ENCODE measurements at regions not wholly inside any gene's neighbourhood (a gene's known extent, or its start where the extent isn't known, plus 50 kb on each side); places are given as distances from the start of the nearest gene placed in this dataset.
"Not testable (repeated sequence)": the region's sequence is repeated elsewhere in the genome, so short reads cannot be mapped to it uniquely, and the experiment has no call there.

GRCh38 chr2:23050388-23050787 lies 334.6 kb upstream of the KLHL29 start:
- no peak for TF ChIP-seq CTCF (IDR thresholded peaks at IDR 0.05; ENCODE audit: low read depth, low read length)
- no peak overlapping the region for H3K4me3 ChIP-seq (ENCODE audit: low read depth, low read length)

DNA sequence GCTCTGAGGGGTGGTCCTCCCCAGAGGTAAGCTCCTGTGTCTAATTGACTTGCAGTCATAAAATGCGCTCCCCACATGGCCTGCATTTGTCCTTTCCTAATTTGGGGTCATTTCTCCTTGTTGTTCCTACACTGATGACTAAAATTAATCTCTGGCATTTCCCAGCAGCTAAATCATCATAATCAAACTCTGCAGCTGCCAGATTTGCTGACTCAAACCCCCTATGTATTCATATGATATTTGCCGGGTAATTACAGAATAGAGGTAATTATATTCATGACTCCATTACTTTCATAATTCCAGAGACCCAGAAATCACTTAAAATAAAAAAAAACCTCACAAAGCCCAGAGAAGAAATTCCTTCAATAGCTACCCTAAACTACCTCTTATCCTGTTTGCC lies 331.4 kb upstream of the KLHL29 start:
- no peak overlapping the region for H3K4me3 ChIP-seq (ENCODE audit: low read depth, low read length)
- TF ChIP-seq CTCF (IDR thresholded peaks at IDR 0.05; ENCODE audit: low read depth, low read length) = no peak

- H3K4me3 ChIP-seq (ENCODE audit: low read depth, low read length) = no peak overlapping the region
- TF ChIP-seq CTCF (IDR thresholded peaks at IDR 0.05; ENCODE audit: low read depth, low read length) = no peak
Measured at GRCh38 chr2:23055251-23055650, 329.7 kb upstream of the KLHL29 start.

DNA sequence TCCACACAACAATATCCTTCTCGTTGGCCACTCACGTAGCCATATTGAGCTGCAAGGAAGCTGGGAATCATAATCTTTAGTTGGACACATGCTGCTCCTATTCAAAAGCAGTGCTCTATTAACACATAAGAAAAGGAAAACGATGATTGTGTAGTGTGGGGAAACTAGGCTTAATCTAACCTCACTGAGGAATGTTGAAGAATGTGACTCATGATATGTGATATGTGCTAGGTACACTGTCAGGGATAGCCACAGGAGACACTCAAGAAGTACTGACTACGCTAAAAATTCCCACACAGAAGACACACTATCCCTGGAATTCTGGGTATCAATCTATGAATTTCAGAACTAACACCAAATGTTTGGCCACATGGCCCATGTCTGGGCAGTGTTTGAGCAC lies 328.1 kb upstream of the KLHL29 start:
- H3K4me3 ChIP-seq (ENCODE audit: low read depth, low read length) = not testable (repeated sequence)

DNA sequence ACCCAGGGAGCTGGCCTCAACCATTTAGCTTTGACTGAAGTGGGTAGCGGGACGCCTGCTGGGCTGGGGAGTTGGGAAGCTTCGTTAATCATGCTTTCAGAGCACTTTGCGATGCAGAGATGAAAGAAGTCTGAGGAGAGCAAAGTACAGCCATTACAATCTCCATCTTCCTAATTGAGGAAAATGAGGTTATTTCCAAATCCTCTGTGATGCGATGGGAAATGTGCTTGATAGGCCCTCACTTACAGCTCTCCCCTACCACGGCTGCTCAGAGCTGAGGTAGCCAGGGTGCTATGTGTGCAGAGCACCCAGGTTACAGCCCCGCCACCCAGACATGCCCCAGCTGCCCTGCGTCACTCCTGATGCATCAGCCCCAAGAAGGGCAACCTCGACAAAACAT lies 326.5 kb upstream of the KLHL29 start:
- TF ChIP-seq CTCF (IDR thresholded peaks at IDR 0.05; ENCODE audit: low read depth, low read length) = no peak

GRCh38 chr2:23065210-23065609 lies 319.8 kb upstream of the KLHL29 start:
- H3K4me3 ChIP-seq (ENCODE audit: low read depth, low read length) = no peak overlapping the region
- TF ChIP-seq CTCF (IDR thresholded peaks at IDR 0.05; ENCODE audit: low read depth, low read length) = no peak

More for the DNA sequence above, 326.5 kb upstream of the KLHL29 start:
- H3K4me3 ChIP-seq (ENCODE audit: low read depth, low read length) = no peak overlapping the region

- no peak for TF ChIP-seq CTCF (IDR thresholded peaks at IDR 0.05; ENCODE audit: low read depth, low read length)
- H3K4me3 ChIP-seq (ENCODE audit: low read depth, low read length) = no peak overlapping the region
Measured at GRCh38 chr2:23065936-23066335, 319.0 kb upstream of the KLHL29 start.

GRCh38 chr2:23066686-23067085 lies 318.3 kb upstream of the KLHL29 start:
- no peak for TF ChIP-seq CTCF (IDR thresholded peaks at IDR 0.05; ENCODE audit: low read depth, low read length)

More at GRCh38 chr2:23066686-23067085, 318.3 kb upstream of the KLHL29 start:
- H3K4me3 ChIP-seq (ENCODE audit: low read depth, low read length) = no peak overlapping the region
